Esophagus squamous epithelium (tissue), 4 donors: ENCODE measurements at regions not wholly inside any gene's neighbourhood (a gene's known extent, or its start where the extent isn't known, plus 50 kb on each side); places are given as distances from the start of the nearest gene placed in this dataset.

Source experiments
- POLR2A ChIP-seq, 4 donors: fragments of 450-650 bp; IDR thresholded peaks; one replicate each; pipeline ENCODE4 v1.6.1; 2017; ENCODE audit warnings: antibody characterized with exemption in 4 of 4, mild to moderate bottlenecking in 4 of 4, moderate library complexity in 3 of 4
- TF ChIP-seq, protein P1 (sequence below), 6 experiments: fragments of 450-650 bp in 4 of 6; fragments of 200-600 bp in 2 of 6; sonication (generic) in 2 of 6; IDR thresholded peaks; one replicate each; pipeline ENCODE4 v1.5.1; 2016 to 2019; ENCODE audit warnings: antibody characterized with exemption in 6 of 6, mild to moderate bottlenecking in 4 of 6, moderate library complexity in 4 of 6

DNA sequence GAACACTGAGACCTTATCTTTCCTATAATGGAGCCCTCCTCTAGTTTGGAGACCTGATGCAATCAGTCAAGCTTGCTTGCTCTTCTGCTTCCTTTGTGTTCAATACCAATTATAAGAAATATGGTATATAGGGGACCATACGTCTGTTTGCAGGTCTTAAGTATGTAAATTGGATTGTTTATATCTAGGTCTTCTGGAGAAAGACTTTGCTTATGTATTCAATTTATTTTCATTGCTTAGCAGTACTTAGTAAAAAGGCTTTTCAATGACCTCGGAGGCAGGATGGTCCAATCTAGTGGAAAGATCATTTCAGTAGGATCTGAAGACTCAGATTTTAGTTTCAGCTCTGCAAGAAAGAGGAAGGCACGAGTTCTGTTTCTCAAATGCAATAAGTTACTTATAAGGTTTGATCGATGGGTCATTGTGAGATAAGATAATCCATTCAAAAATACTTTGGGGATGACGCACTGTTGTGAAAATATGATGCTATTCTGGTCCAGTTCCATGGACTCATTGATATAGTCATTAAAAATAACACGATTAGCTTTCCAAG, 571.6 kb downstream of the SH2D4B start:
- TF ChIP-seq, protein P1, sequence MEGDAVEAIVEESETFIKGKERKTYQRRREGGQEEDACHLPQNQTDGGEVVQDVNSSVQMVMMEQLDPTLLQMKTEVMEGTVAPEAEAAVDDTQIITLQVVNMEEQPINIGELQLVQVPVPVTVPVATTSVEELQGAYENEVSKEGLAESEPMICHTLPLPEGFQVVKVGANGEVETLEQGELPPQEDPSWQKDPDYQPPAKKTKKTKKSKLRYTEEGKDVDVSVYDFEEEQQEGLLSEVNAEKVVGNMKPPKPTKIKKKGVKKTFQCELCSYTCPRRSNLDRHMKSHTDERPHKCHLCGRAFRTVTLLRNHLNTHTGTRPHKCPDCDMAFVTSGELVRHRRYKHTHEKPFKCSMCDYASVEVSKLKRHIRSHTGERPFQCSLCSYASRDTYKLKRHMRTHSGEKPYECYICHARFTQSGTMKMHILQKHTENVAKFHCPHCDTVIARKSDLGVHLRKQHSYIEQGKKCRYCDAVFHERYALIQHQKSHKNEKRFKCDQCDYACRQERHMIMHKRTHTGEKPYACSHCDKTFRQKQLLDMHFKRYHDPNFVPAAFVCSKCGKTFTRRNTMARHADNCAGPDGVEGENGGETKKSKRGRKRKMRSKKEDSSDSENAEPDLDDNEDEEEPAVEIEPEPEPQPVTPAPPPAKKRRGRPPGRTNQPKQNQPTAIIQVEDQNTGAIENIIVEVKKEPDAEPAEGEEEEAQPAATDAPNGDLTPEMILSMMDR (IDR thresholded peaks at IDR 0.05), result no peak
- no peak for TF ChIP-seq POLR2A (IDR thresholded peaks at IDR 0.05)
